Activated T-helper 17 cell treated with anti-CD3 and anti-CD28 coated beads, Interleukin-2, amount 50 U/mL, for 72 hours (primary cell): ENCODE measurements at regions not wholly inside any gene's neighbourhood (a gene's known extent, or its start where the extent isn't known, plus 50 kb on each side); places are given as distances from the start of the nearest gene placed in this dataset.
"Not testable (repeated sequence)": the region's sequence is repeated elsewhere in the genome, so short reads cannot be mapped to it uniquely, and the experiment has no call there.

ENCODE experiments used
- ATAC-seq: fragments of 150-1000 bp; cut with Tn5 transposase; replicated peaks from 2 replicates; pipeline ENCODE4 v1.10.0; 2021; ENCODE audit warnings: mild to moderate bottlenecking, moderate library complexity
- H3K27ac Mint-ChIP-seq: one replicate; pipeline ENCODE4 v1.8.0; 2022; ENCODE audit warnings: mixed read lengths
- H3K27me3 Mint-ChIP-seq: one replicate; pipeline ENCODE4 v1.8.0; 2022; ENCODE audit warnings: mixed read lengths
- H3K36me3 Mint-ChIP-seq: one replicate; pipeline ENCODE4 v1.8.0; 2022; ENCODE audit warnings: low read depth, mild to moderate bottlenecking, mixed read lengths
- H3K4me1 Mint-ChIP-seq: one replicate; pipeline ENCODE4 v1.8.0; 2022; ENCODE audit warnings: mixed read lengths
- H3K4me3 Mint-ChIP-seq: one replicate; pipeline ENCODE4 v1.8.0; 2022; ENCODE audit warnings: mild to moderate bottlenecking, mixed read lengths
- H3K9me3 Mint-ChIP-seq: one replicate; pipeline ENCODE4 v1.8.0; 2022; ENCODE audit warnings: mixed read lengths

DNA sequence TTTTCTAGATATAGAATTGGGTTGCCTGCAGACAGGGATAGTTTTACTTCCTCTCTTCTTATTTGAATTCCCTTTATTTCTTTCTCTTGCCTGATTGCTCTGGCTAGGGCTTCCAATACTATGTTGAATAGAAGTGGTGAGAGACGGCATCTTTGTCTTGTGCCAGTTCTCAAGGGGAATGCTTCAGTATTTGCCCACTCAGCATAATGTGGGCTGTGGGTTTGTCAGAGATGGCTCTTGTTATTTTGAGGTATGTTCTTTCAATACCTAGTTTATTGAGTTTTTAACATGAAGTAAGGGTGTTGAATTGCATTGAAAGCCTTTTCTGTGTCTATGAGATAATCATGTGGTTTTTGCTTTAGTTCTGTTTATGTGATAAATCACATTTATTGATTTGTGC, 273.9 kb upstream of the CHORDC1 start:
- no peaks in the 10 kb centered on the region for H3K36me3 Mint-ChIP-seq
- no peaks in the 10 kb centered on the region for H3K4me1 Mint-ChIP-seq
- H3K27me3 Mint-ChIP-seq = no peaks in the 10 kb centered on the region
- no peak for ATAC-seq
- H3K4me3 Mint-ChIP-seq = no peak overlapping the region
- H3K27ac Mint-ChIP-seq = no peak overlapping the region
- H3K9me3 Mint-ChIP-seq = peaks cover 12% of the 10 kb centered on the region

DNA sequence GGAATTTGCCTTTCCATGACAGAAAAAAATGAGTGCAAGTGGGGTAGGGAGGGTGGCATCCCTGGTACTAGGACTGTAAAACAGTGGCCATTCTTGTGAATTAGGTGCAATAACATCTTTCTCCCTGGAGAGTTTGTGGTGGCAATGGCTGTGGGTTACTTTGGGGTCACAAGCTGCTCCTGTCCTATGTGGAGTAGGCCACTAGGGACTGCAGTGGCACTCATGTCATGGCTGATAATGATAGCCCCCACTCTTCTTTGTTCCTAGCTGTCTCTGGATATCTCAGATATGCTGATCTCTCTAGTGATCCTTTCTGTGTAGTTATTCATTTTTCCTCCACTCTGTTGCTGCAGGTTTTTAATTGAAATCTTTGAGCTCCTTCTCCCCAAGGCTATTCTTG, 270.5 kb upstream of the CHORDC1 start:
- no peaks in the 10 kb centered on the region for H3K36me3 Mint-ChIP-seq
- H3K27ac Mint-ChIP-seq = no peak overlapping the region
- peaks cover 14% of the 10 kb centered on the region for H3K9me3 Mint-ChIP-seq
- H3K27me3 Mint-ChIP-seq = no peaks in the 10 kb centered on the region
- ATAC-seq = no peak
- H3K4me3 Mint-ChIP-seq = no peak overlapping the region
- H3K4me1 Mint-ChIP-seq = no peaks in the 10 kb centered on the region

DNA sequence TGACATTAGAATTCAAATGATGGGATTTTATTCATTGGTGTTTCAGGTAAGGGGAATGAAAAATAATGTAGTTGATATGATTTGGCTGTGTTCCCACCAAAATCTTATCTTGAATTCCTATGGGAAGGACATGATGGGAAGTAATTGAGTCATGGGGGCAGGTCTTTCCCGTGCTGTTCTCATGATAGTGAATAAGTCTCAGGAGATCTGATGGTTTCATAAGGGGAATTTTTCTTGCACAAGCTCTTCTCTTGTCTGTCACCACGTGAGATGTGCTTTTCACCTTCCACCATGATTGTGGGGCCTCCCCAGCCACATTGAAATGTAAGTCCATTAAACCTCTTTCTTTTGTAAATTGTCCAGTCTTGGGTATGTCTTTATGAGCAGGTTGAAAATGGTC, 268.6 kb upstream of the CHORDC1 start:
- no peak for ATAC-seq
- Mint-ChIP-seq H3K4me3 (no peak overlapping the region), H3K4me1 (no peaks in the 10 kb centered on the region), H3K27ac (no peak overlapping the region), H3K9me3 (peaks cover 6% of the 10 kb centered on the region), H3K36me3 (no peaks in the 10 kb centered on the region), H3K27me3 (no peaks in the 10 kb centered on the region)

DNA sequence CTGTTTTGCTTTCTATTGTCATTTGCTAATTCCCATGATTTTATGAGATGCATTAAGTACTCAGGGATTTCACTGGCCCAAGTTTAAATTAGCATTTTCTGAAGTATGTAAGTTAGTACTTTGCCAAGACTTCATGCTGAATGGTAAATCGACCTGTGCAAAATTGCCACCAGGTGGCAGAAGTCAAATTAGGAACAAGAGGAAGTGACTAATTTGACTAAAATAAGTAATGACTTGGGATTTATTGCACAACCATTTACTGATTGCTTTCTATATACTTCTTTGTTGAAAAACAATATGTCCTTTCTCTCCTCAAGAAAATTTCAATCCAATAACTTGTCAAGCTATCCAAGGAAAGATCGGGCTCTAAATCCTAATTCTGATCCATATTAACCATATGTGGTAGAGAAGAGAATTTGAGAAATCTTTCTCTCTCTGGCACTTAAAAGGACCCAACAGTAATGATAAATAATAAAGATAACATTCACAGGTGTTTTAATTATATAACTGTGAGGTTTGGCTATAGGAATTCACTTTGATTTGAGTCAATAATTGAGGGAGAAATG, 253.7 kb upstream of the CHORDC1 start:
- ATAC-seq = no peak
- no peak overlapping the region for H3K4me3 Mint-ChIP-seq
- no peaks in the 10 kb centered on the region for H3K4me1 Mint-ChIP-seq
- no peaks in the 10 kb centered on the region for H3K27me3 Mint-ChIP-seq
- H3K9me3 Mint-ChIP-seq = no peaks in the 10 kb centered on the region
- H3K36me3 Mint-ChIP-seq = no peaks in the 10 kb centered on the region
- no peak overlapping the region for H3K27ac Mint-ChIP-seq

DNA sequence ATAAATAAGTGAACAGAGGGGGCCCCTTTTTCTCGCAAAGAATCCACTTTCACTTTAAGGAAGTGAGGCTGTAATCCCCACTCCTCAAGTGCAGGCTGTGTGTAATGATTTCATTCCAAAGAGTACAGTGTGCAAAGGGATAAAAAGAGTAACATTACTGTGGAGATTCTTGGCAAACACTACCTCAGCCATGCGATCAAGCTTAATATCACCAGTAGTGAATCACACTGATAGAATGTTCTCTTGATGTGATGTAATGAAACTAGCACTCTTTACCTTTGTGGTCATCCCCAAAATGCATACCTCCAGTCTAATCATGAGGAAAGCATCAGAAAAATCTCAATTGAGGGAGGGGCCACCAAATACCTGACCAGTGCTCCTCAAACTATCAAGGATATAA, 246.1 kb upstream of the CHORDC1 start:
- H3K27me3 Mint-ChIP-seq = peaks cover 5% of the 10 kb centered on the region
- no peak for ATAC-seq

DNA sequence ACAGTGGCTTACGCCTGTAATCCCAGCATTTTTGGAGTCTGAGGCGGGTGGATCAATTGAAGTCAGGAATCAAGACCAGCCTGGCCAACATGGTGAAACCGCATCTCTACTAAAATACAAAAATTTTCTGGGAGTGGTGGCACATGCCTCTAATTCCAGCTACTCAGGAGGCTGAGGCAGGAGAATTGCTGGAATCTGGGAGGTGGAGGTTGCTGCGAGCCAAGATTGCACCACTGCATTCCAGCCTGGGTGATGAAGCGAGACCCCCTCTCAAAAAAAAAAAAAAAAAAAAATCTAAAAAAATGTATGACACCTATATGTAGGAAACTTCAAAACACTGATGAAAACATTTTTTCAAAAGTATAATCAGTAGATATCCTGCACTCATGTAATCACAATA, 242.7 kb upstream of the CHORDC1 start:
- no peak for ATAC-seq
- Mint-ChIP-seq H3K36me3 (no peaks in the 10 kb centered on the region), H3K27me3 (peaks cover 5% of the 10 kb centered on the region), H3K4me3 (no peak overlapping the region), H3K4me1 (no peaks in the 10 kb centered on the region), H3K27ac (no peak overlapping the region), H3K9me3 (no peaks in the 10 kb centered on the region)

More for the DNA sequence above, 246.1 kb upstream of the CHORDC1 start:
- H3K4me3 Mint-ChIP-seq = no peak overlapping the region
- no peaks in the 10 kb centered on the region for H3K9me3 Mint-ChIP-seq
- no peak overlapping the region for H3K27ac Mint-ChIP-seq
- H3K36me3 Mint-ChIP-seq = no peaks in the 10 kb centered on the region
- H3K4me1 Mint-ChIP-seq = no peaks in the 10 kb centered on the region

DNA sequence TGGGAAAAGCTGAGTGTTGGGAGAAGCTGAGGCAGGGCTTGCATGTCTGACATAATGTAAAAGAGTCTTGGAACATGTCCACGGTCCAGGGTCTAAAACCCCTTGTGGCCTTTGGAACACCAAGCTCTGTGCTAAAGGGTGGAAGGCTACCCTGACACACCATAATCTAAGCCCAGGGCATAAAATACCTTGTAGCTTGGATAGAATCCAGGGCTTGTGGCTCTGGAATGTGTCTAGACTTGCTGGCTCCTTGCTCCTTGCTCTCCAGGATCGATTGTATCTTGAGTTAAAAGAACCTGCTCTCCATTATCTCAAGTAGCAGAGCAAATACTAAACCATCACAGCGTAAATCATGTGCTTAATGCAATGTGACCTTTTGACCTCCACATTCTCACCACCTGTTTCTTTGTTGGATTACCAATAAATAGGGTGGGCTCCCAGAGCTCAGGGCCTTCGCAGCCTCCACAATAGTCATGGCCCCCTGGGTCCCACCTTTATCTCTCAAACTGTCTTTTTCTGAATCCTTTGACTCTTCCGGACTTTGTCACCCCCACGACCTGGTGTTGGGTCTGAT, 232.6 kb upstream of the CHORDC1 start:
- not testable (repeated sequence) for ATAC-seq, H3K4me3 Mint-ChIP-seq, H3K27ac Mint-ChIP-seq, H3K9me3 Mint-ChIP-seq, H3K36me3 Mint-ChIP-seq, H3K27me3 Mint-ChIP-seq, H3K4me1 Mint-ChIP-seq

DNA sequence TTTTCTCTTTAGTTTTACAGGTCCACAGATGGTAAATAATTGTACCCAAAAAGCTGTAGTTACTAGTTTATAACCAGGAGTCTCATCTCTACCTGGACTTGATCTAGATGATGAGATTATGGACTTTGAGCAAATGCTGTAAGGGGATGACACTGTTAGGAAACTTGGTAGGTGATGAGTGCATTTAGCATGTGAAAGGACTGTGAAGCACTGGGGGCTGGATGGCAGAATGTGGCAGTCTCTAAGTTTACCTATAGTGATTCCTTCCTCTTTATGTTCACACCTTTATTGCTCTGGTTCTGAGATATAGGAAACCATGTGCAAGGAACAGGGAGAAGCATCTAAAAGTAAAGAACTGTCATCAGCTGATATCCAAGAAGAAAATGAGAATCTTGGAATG, 230.7 kb upstream of the CHORDC1 start:
- H3K4me1 Mint-ChIP-seq = no peaks in the 10 kb centered on the region
- no peak overlapping the region for H3K27ac Mint-ChIP-seq
- H3K27me3 Mint-ChIP-seq = no peaks in the 10 kb centered on the region
- H3K36me3 Mint-ChIP-seq = no peaks in the 10 kb centered on the region
- no peaks in the 10 kb centered on the region for H3K9me3 Mint-ChIP-seq
- no peak overlapping the region for H3K4me3 Mint-ChIP-seq
- no peak for ATAC-seq

DNA sequence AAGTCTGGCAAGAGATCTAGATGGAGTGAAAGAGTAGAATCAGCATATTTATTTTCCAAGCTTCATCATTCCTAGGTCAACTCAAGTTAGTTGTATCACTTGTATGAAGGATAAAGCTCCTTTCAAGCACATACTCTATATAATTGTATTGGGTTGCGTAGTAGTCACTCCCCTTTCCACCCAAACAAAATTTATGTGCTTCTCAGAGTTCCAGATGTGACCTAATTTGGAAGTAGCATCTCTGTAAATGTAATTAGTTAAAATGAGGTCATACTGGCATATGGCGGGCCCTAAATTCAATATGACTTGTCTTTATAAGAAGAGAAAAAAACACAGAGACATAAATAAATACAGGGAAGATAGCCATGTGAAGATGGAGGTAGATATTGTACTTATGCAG, 226.8 kb upstream of the CHORDC1 start:
- H3K4me1 Mint-ChIP-seq = peaks cover 5% of the 10 kb centered on the region
- no peak for ATAC-seq
- H3K4me3 Mint-ChIP-seq = no peak overlapping the region
- H3K27me3 Mint-ChIP-seq = no peaks in the 10 kb centered on the region
- no peak overlapping the region for H3K27ac Mint-ChIP-seq
- H3K9me3 Mint-ChIP-seq = no peaks in the 10 kb centered on the region
- H3K36me3 Mint-ChIP-seq = no peaks in the 10 kb centered on the region

DNA sequence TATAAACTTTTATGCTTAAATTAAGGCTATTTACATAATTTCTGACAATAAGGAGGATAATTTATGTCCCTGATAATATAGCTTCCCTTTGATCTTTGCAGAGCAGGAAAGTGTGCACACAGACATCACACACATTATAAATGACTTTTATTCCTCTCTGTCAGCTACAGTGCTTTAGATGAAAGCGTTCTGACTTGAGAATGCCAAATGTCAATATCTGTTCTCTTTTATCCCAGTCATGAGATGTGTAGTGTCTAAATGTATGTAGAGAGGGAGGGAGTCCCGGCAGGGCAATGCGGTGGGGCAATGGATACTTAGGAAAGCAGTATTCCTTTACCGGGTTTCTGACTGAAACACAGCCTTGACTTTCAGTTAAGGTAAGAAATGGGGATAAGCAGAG, 225.4 kb upstream of the CHORDC1 start:
- H3K9me3 Mint-ChIP-seq = no peaks in the 10 kb centered on the region
- H3K4me3 Mint-ChIP-seq = no peak overlapping the region
- H3K27ac Mint-ChIP-seq = no peak overlapping the region
- no peak for ATAC-seq
- H3K4me1 Mint-ChIP-seq = peaks cover 5% of the 10 kb centered on the region
- H3K36me3 Mint-ChIP-seq = no peaks in the 10 kb centered on the region
- H3K27me3 Mint-ChIP-seq = no peaks in the 10 kb centered on the region

DNA sequence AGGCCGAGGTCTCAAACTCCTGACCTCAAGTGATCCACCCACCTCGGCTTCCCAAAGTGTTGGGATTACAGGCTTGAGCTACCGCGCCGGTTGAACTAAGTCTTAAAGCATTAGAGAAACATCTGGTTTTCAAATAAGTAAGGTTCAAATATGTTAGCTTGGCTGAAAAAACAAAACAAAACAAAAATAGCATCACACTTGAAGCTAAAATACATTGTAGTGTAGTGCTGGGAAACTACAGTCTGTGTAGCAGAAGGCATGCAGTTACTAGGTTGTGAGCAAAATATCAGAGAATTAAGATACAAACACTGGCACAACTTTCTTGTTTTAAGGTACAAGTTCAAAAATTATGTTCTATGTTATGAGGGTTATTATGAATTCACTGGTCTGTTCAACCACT, 224.8 kb upstream of the CHORDC1 start:
- Mint-ChIP-seq H3K9me3 (no peaks in the 10 kb centered on the region), H3K4me3 (no peak overlapping the region), H3K4me1 (peaks cover 5% of the 10 kb centered on the region), H3K27me3 (no peaks in the 10 kb centered on the region), H3K36me3 (no peaks in the 10 kb centered on the region), H3K27ac (no peak overlapping the region)
- no peak for ATAC-seq

DNA sequence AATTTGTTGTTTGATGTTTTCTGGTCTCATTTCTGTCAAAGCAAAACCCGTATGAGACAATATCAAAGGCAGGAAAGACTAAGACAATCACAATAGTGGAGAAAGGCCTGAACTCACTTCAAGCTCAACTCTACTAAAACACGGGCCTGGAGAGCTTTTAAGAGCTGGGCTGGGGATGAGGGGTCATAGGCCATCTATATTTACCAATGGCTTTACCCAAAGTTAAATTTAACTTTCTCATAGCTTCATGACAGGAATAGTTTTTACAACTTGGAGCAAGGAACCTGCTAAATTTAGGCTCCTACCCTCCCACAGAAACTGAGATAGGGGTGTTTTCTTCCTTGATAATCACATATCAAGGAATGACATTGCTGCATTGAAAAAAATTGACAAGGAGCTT, 223.4 kb upstream of the CHORDC1 start:
- ATAC-seq = no peak
- H3K27me3 Mint-ChIP-seq = no peaks in the 10 kb centered on the region
- H3K4me3 Mint-ChIP-seq = no peak overlapping the region
- no peak overlapping the region for H3K27ac Mint-ChIP-seq
- no peaks in the 10 kb centered on the region for H3K9me3 Mint-ChIP-seq
- H3K4me1 Mint-ChIP-seq = peaks cover 5% of the 10 kb centered on the region
- no peaks in the 10 kb centered on the region for H3K36me3 Mint-ChIP-seq

DNA sequence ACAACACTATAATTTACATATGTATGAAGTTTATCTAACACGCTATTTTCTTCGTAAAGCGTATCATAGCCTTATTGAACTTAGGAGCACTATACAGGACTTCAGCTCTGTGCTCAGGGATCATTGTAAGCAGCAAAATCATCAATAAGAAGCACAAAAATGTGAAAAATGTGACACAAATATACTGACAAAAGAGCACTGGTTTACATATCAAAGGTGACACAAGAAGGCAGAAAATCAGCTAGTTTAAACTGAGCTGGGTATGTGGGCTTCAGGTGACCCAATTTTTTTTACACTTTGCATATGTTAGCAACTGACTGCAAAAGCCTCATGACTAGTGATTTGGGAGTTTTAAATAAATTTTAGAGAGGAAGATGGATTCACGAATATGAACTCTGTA, 215.2 kb upstream of the CHORDC1 start:
- no peaks in the 10 kb centered on the region for H3K36me3 Mint-ChIP-seq

DNA sequence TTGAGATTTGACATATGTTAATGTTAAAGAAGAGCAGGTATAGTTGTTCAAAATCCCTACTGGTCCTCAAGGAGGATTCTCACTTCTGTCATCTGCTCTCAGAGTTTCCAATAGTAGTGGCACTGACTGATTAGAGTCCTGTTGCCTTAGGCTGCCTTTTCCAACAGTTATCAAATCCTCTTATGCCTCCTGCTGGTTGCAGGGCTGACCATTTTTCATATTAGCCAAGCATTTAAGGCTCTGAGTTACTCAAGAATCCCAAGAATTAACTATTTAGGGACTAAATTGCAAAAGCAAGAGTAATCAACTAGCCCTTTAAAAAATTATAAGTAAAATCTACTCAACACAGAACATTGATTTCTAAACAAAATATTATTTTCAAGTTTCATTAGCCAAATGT, 212.0 kb upstream of the CHORDC1 start:
- H3K36me3 Mint-ChIP-seq = no peaks in the 10 kb centered on the region
- no peaks in the 10 kb centered on the region for H3K4me1 Mint-ChIP-seq
- no peak overlapping the region for H3K4me3 Mint-ChIP-seq
- H3K27ac Mint-ChIP-seq = no peak overlapping the region
- no peaks in the 10 kb centered on the region for H3K9me3 Mint-ChIP-seq
- no peaks in the 10 kb centered on the region for H3K27me3 Mint-ChIP-seq
- ATAC-seq = no peak

More for the DNA sequence above, 215.2 kb upstream of the CHORDC1 start:
- H3K27ac Mint-ChIP-seq = no peak overlapping the region
- ATAC-seq = no peak
- H3K4me1 Mint-ChIP-seq = no peaks in the 10 kb centered on the region
- no peaks in the 10 kb centered on the region for H3K27me3 Mint-ChIP-seq
- H3K9me3 Mint-ChIP-seq = no peaks in the 10 kb centered on the region
- no peak overlapping the region for H3K4me3 Mint-ChIP-seq

DNA sequence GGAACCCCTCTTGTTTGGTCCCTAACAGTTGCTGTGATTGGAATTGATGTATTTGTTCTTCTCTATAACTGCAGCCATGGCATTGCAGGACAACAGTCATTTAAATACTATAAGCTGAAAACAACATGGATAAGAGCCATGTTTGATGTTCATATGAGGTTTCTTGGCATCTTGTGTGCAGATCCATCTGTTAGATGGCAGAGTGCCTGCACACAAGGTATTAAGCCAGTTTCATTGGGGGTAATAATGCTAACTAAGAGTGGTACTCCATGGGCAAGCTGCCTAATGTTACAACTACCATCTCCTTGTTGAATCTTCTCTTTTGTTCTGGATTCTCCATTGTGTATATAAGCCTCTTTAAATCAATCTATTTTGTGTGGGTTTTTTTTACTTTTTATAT, 206.0 kb upstream of the CHORDC1 start:
- Mint-ChIP-seq H3K4me1 (peaks cover 4% of the 10 kb centered on the region), H3K36me3 (no peaks in the 10 kb centered on the region), H3K4me3 (no peak overlapping the region), H3K9me3 (no peaks in the 10 kb centered on the region), H3K27me3 (peaks cover 3% of the 10 kb centered on the region), H3K27ac (no peak overlapping the region)
- ATAC-seq = no peak

DNA sequence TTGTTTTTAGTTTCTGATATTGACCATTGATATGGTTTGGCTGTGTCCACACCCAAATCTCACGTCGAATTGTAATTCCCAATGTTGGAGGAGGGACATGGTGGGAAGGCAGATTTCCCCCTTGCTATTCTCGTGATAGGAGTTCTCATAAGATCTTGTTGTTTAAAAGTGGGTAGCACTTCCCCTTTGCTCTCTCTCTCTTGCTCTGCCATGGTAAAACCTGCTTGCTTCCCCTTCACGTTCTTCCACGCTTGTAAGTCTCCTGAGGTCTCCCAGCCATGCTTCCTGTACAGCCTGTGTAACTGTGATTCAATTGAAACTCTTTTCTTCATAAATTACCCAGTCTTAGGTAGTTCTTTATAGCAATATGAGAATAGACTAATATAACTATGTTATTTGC, 203.6 kb upstream of the CHORDC1 start:
- H3K36me3 Mint-ChIP-seq = no peaks in the 10 kb centered on the region
- no peaks in the 10 kb centered on the region for H3K9me3 Mint-ChIP-seq
- no peak overlapping the region for H3K4me3 Mint-ChIP-seq
- H3K27ac Mint-ChIP-seq = no peak overlapping the region
- peaks cover 4% of the 10 kb centered on the region for H3K4me1 Mint-ChIP-seq
- peaks cover 3% of the 10 kb centered on the region for H3K27me3 Mint-ChIP-seq
- ATAC-seq = no peak
